OCI-LY7 (cell line): ENCODE measurements at regions not wholly inside any gene's neighbourhood (a gene's known extent, or its start where the extent isn't known, plus 50 kb on each side); places are given as distances from the start of the nearest gene placed in this dataset.

Source experiments
- BruUV-seq: library from RNA; stranded (reverse); fragments of 400-500 nt; replicated peaks from 2 replicates; lab custom pipeline; 2021; lab: Mats Ljungman, UMichigan
- CTCF ChIA-PET: fragments of 300-600 bp; sonication (Branson Sonifier 250); formaldehyde crosslinking; loops from one replicate; lab custom pipeline; 2022; ENCODE audit warnings: antibody characterized with exemption; ENCODE audit not compliant: unreplicated experiment; lab: Charles Lee
- POLR2A ChIA-PET: fragments of 300-600 bp; sonication (Branson Sonifier 250); formaldehyde crosslinking; loops from one replicate; lab custom pipeline; 2022; ENCODE audit warnings: antibody characterized with exemption; lab: Charles Lee
- DNase-seq: peaks from one replicate; pipeline ENCODE4 v3.0.0-alpha.2; 2015; ENCODE audit warnings: low spot score
- H2AFZ ChIP-seq: fragments of 200-600 bp; sonication (generic), shearing (Covaris generic); 2 replicates; pipeline ENCODE4 v1.6.1; 2014; ENCODE audit warnings: mild to moderate bottlenecking, antibody characterized with exemption, low read length, moderate library complexity
- H3K27ac ChIP-seq: fragments of 200-600 bp; sonication (generic); 2 replicates; pipeline ENCODE4 v1.5.1; 2014; ENCODE audit warnings: mixed run types, low read depth, mild to moderate bottlenecking, moderate library complexity, low read length, inconsistent platforms; ENCODE audit not compliant: poor library complexity, severe bottlenecking
- H3K36me3 ChIP-seq: fragments of 200-600 bp; sonication (generic); 2 replicates; pipeline ENCODE4 v1.6.1; 2014; ENCODE audit warnings: mild to moderate bottlenecking, antibody characterized with exemption, low read length, moderate library complexity, mixed read lengths; ENCODE audit not compliant: insufficient read depth
- H3K4me1 ChIP-seq: fragments of 200-600 bp; sonication (generic); 2 replicates; pipeline ENCODE4 v1.5.1; 2014; ENCODE audit warnings: mild to moderate bottlenecking, low read length; ENCODE audit not compliant: insufficient read depth, poor library complexity, severe bottlenecking
- H3K4me2 ChIP-seq: fragments of 200-600 bp; sonication (generic); 2 replicates; pipeline ENCODE4 v1.6.1; 2014; ENCODE audit warnings: mild to moderate bottlenecking, low read length
- H3K4me3 ChIP-seq: fragments of 200-600 bp; sonication (generic); 2 replicates; pipeline ENCODE4 v1.5.1; 2014; ENCODE audit warnings: mild to moderate bottlenecking, low read depth, low read length; ENCODE audit not compliant: poor library complexity, severe bottlenecking
- H3K79me2 ChIP-seq: fragments of 200-600 bp; sonication (generic); 2 replicates; pipeline ENCODE4 v1.6.1; 2016; ENCODE audit warnings: low read depth, mild to moderate bottlenecking, low read length, moderate library complexity, mixed read lengths; ENCODE audit not compliant: insufficient read depth
- H3K9me2 ChIP-seq: fragments of 200-600 bp; sonication (generic); 2 replicates; pipeline ENCODE4 v1.6.1; 2016; ENCODE audit warnings: mild to moderate bottlenecking, low read length, mixed read lengths; ENCODE audit not compliant: insufficient read depth
- H3K9me3 ChIP-seq: fragments of 200-600 bp; sonication (generic); 2 replicates; pipeline ENCODE4 v1.6.1; 2014; ENCODE audit warnings: mild to moderate bottlenecking, mixed run types, low read length, mixed read lengths
- H4K20me1 ChIP-seq: fragments of 200-600 bp; sonication (generic); 2 replicates; pipeline ENCODE4 v1.6.1; 2014; ENCODE audit warnings: mild to moderate bottlenecking, antibody characterized with exemption, low read length, moderate library complexity, mixed read lengths; ENCODE audit not compliant: insufficient read depth
- CTCF ChIP-seq: fragments of 200-600 bp; sonication (generic); conservative IDR thresholded peaks from 2 replicates; pipeline ENCODE4 v1.5.1; 2014; ENCODE audit warnings: mild to moderate bottlenecking, antibody characterized with exemption, low read length, moderate library complexity, mixed read lengths
- EZH2phosphoT487 ChIP-seq: fragments of 200-600 bp; sonication (generic); IDR thresholded peaks from 2 replicates; pipeline ENCODE4 v1.6.1; 2018; ENCODE audit warnings: low read depth, borderline replicate concordance, mild to moderate bottlenecking, mixed run types, antibody characterized with exemption, low read length, moderate library complexity, mixed read lengths
- intact Hi-C: fragments of 100-400 bp; cut with micrococcal nuclease; formaldehyde crosslinking; loops from one replicate; pipeline ENCODE4 v1.10.0; 2022; ENCODE audit not compliant: unreplicated experiment

DNA sequence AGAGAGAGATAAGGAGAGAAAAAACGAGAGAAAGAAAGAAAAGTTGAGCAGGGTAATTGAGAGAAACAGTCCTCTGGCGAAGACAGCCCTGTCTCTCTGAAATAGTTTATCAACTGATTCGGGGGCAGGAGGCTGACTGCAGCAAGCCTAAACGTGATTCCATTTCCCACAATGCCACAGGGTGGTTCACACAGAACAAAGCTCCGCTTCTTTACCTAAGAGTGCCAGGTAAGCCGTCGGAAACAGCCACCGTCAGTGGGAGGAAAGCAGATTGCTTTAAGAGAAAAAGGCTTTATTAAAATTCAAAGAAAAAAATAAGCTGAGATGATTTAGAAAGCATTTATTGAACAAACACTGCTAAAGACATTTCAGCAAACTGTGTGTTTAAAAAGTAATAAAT lies 271.4 kb upstream of the POU3F3 start:
- CTCF ChIA-PET, result no interaction called here
- POLR2A ChIA-PET, result no interaction called here
- H3K4me2 ChIP-seq, result no peak overlapping the region

DNA sequence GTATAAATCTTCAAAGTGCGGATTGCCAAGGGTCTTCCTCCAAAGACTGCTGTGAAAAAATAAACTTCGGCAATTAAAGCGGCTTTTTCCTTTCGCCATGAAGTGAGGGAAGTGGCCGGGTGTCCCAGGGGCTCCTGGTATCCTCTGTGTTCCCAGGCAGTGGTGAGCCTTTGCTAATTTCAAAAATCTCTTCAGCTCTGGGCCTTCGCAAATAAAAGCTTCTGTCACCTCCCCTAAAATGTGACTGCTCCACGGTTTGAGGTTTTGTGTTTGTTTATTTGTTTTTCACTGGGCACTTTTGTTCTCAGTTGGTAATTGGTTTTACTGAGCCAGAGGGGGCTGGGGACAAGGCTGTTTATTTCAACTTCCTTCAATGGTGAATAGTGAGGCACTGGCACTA lies 270.1 kb upstream of the POU3F3 start:
- H3K36me3 ChIP-seq, result no peaks in the 10 kb centered on the region
- TF ChIP-seq EZH2phosphoT487, result no peak
- no peak for TF ChIP-seq CTCF
- POLR2A ChIA-PET, result no interaction called here
- no TSS peak for BruUV-seq
- no peak overlapping the region for H3K4me2 ChIP-seq
- H2AFZ ChIP-seq, result no peak overlapping the region
- no peaks in the 10 kb centered on the region for H3K4me1 ChIP-seq
- no peaks in the 10 kb centered on the region for H4K20me1 ChIP-seq
- CTCF ChIA-PET, result no interaction called here
- no peaks in the 10 kb centered on the region for H3K9me2 ChIP-seq
- DNase-seq, result no peak
- H3K79me2 ChIP-seq, result no peaks in the 10 kb centered on the region
- intact Hi-C loops, result no loop called here
- H3K9me3 ChIP-seq, result no peaks in the 10 kb centered on the region
- H3K27ac ChIP-seq, result no peak overlapping the region
- no peak overlapping the region for H3K4me3 ChIP-seq

More for the DNA sequence above, 271.4 kb upstream of the POU3F3 start:
- Histone ChIP-seq H2AFZ (no peak overlapping the region), H3K4me1 (no peaks in the 10 kb centered on the region), H3K79me2 (no peaks in the 10 kb centered on the region), H4K20me1 (no peaks in the 10 kb centered on the region), H3K36me3 (no peaks in the 10 kb centered on the region), H3K9me3 (no peaks in the 10 kb centered on the region), H3K9me2 (no peaks in the 10 kb centered on the region), H3K4me3 (no peak overlapping the region), H3K27ac (no peak overlapping the region)
- intact Hi-C loops, result no loop called here
- no TSS peak for BruUV-seq
- no peak for DNase-seq
- TF ChIP-seq EZH2phosphoT487 (no peak), CTCF (no peak)

DNA sequence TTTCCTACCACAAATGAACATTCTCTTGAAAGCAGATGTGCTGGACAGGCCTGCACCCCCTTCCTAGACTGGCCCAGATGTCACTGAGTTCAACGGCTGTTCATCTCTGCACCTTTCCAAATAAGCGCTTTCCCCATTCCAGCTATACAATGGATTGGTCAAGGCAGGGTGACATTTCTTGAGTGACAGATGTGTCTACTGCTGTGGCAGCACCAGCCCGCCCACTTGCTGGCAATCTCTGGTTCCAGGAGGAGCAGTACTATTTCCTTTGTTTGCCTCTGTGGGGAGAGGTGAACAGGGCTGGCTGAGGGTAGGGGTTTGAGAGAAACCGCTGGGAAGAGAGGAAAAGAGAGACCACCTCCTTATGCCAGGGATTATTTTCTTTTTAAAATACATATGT lies 269.5 kb upstream of the POU3F3 start:
- Histone ChIP-seq H3K79me2 (no peaks in the 10 kb centered on the region), H3K4me3 (no peak overlapping the region), H3K27ac (no peak overlapping the region), H2AFZ (no peak overlapping the region), H3K9me3 (no peaks in the 10 kb centered on the region), H4K20me1 (no peaks in the 10 kb centered on the region), H3K4me1 (no peaks in the 10 kb centered on the region), H3K9me2 (no peaks in the 10 kb centered on the region), H3K36me3 (no peaks in the 10 kb centered on the region), H3K4me2 (no peak overlapping the region)
- TF ChIP-seq CTCF (no peak), EZH2phosphoT487 (no peak)
- POLR2A ChIA-PET, result no interaction called here
- no TSS peak for BruUV-seq
- CTCF ChIA-PET, result no interaction called here
- intact Hi-C loops, result no loop called here
- no peak for DNase-seq
